H9 (cell line): ENCODE measurements at regions not wholly inside any gene's neighbourhood (a gene's known extent, or its start where the extent isn't known, plus 50 kb on each side); places are given as distances from the start of the nearest gene placed in this dataset.

Experiments
- DNase-seq: peaks from one replicate; pipeline ENCODE4 v3.0.0-alpha.2; 2017
- H2AFZ ChIP-seq: one replicate; pipeline ENCODE4 v1.6.1; 2013; ENCODE audit warnings: mild to moderate bottlenecking, low read length, control low read depth, moderate library complexity
- H2AK5ac ChIP-seq: 2 replicates; pipeline ENCODE4 v1.6.1; 2013; ENCODE audit warnings: low read length, control low read depth, mixed read lengths; ENCODE audit not compliant: insufficient read length
- H2BK120ac ChIP-seq: one replicate; pipeline ENCODE4 v1.6.1; 2013; ENCODE audit warnings: low read depth, mild to moderate bottlenecking, low read length, control low read depth, inconsistent platforms; ENCODE audit not compliant: poor library complexity, severe bottlenecking
- H2BK12ac ChIP-seq: 2 replicates; pipeline ENCODE4 v1.6.1; 2013; ENCODE audit warnings: low read length, control low read depth, mixed read lengths, low read depth; ENCODE audit not compliant: insufficient read length
- H2BK15ac ChIP-seq: 2 replicates; pipeline ENCODE4 v1.6.1; 2013; ENCODE audit warnings: low read depth, low read length, control low read depth
- H2BK20ac ChIP-seq: one replicate; pipeline ENCODE4 v1.6.1; 2013; ENCODE audit warnings: low read depth, mild to moderate bottlenecking, low read length, control low read depth, inconsistent platforms; ENCODE audit not compliant: poor library complexity, severe bottlenecking
- H2BK5ac ChIP-seq: 2 replicates; pipeline ENCODE4 v1.6.1; 2013; ENCODE audit warnings: low read length, control low read depth, mixed read lengths; ENCODE audit not compliant: insufficient read length
- H3K14ac ChIP-seq: 2 replicates; pipeline ENCODE4 v1.6.1; 2013; ENCODE audit warnings: low read length, control low read depth; ENCODE audit not compliant: insufficient read depth
- H3K18ac ChIP-seq: 2 replicates; pipeline ENCODE4 v1.6.1; 2013; ENCODE audit warnings: low read depth, mild to moderate bottlenecking, mixed read lengths, low read length, control low read depth; ENCODE audit not compliant: insufficient read length
- H3K23ac ChIP-seq: 2 replicates; pipeline ENCODE4 v1.6.1; 2013; ENCODE audit warnings: low read length, control low read depth, mixed read lengths, low read depth; ENCODE audit not compliant: insufficient read length
- H3K23me2 ChIP-seq: 2 replicates; pipeline ENCODE4 v1.6.1; 2013; ENCODE audit warnings: low read depth, mild to moderate bottlenecking, mixed read lengths, low read length, control low read depth; ENCODE audit not compliant: insufficient read length, poor library complexity, severe bottlenecking
- H3K27ac ChIP-seq: 2 replicates; pipeline ENCODE4 v1.5.1; 2013; ENCODE audit warnings: low read length, control low read depth, mixed read lengths, low read depth; ENCODE audit not compliant: insufficient read length
- H3K27me3 ChIP-seq: 2 replicates; pipeline ENCODE4 v1.6.1; 2013; ENCODE audit warnings: low read length, control low read depth, inconsistent platforms; ENCODE audit not compliant: insufficient read depth
- H3K4ac ChIP-seq: 2 replicates; pipeline ENCODE4 v1.6.1; 2013; ENCODE audit warnings: low read depth, mild to moderate bottlenecking, control low read depth, inconsistent platforms, low read length, moderate library complexity
- H3K4me1 ChIP-seq: 2 replicates; pipeline ENCODE4 v1.6.1; 2013; ENCODE audit warnings: low read length, control low read depth, inconsistent platforms; ENCODE audit not compliant: insufficient read depth
- H3K4me2 ChIP-seq: 2 replicates; pipeline ENCODE4 v1.6.1; 2013; ENCODE audit warnings: low read length, control low read depth, mixed read lengths; ENCODE audit not compliant: insufficient read length, insufficient read depth
- H3K56ac ChIP-seq: 2 replicates; pipeline ENCODE4 v1.6.1; 2013; ENCODE audit warnings: low read depth, mild to moderate bottlenecking, mixed read lengths, low read length, control low read depth; ENCODE audit not compliant: insufficient read length
- H3K79me1 ChIP-seq: 2 replicates; pipeline ENCODE4 v1.6.1; 2013; ENCODE audit warnings: low read depth, mild to moderate bottlenecking, moderate library complexity, low read length, control low read depth, inconsistent platforms; ENCODE audit not compliant: insufficient read depth, poor library complexity, severe bottlenecking
- H3K79me2 ChIP-seq: 2 replicates; pipeline ENCODE4 v1.6.1; 2013; ENCODE audit warnings: low read length, control low read depth, inconsistent platforms; ENCODE audit not compliant: insufficient read depth
- H3K9ac ChIP-seq: 2 replicates; pipeline ENCODE4 v1.6.1; 2013; ENCODE audit warnings: low read length, control low read depth, mixed read lengths; ENCODE audit not compliant: insufficient read length; ENCODE audit errors: extremely low read depth
- H3K9me3 ChIP-seq: one replicate; pipeline ENCODE4 v1.6.1; 2013; ENCODE audit warnings: low read depth, low read length, inconsistent platforms; ENCODE audit not compliant: control insufficient read depth
- H3T11ph ChIP-seq: one replicate; pipeline ENCODE4 v1.6.1; 2013; ENCODE audit warnings: mild to moderate bottlenecking, low read length, control low read depth, inconsistent platforms
- H4K20me1 ChIP-seq: one replicate; pipeline ENCODE4 v1.6.1; 2013; ENCODE audit not compliant: control insufficient read depth, insufficient read length, insufficient read depth
- H4K5ac ChIP-seq: 2 replicates; pipeline ENCODE4 v1.6.1; 2013; ENCODE audit warnings: low read depth, mild to moderate bottlenecking, mixed read lengths, low read length, control low read depth; ENCODE audit not compliant: insufficient read length
- H4K8ac ChIP-seq: replicated peaks from 2 replicates; pipeline ENCODE4 v1.6.1; 2013; ENCODE audit warnings: low read length, control low read depth, mixed read lengths, low read depth; ENCODE audit not compliant: insufficient read length
- H4K91ac ChIP-seq: 2 replicates; pipeline ENCODE4 v1.6.1; 2013; ENCODE audit warnings: low read depth, mild to moderate bottlenecking, moderate library complexity, mixed read lengths, low read length, control low read depth; ENCODE audit not compliant: insufficient read length
- H3K27ac Mint-ChIP-seq, 3 experiments: 2 replicates in 2 of 3; 3 replicates in 1 of 3; pipeline ENCODE4 v1.8.0; 2020 to 2021; ENCODE audit warnings: mixed read lengths in 3 of 3, mild to moderate bottlenecking in 1 of 3, moderate library complexity in 1 of 3
- H3K27me3 Mint-ChIP-seq: 2 replicates; pipeline ENCODE4 v1.8.0; 2021; ENCODE audit warnings: low read depth, mild to moderate bottlenecking, moderate library complexity, mixed read lengths
- H3K36me3 Mint-ChIP-seq, 3 experiments: 2 replicates in 2 of 3; 3 replicates in 1 of 3; pipeline ENCODE4 v1.8.0; 2020 to 2021; ENCODE audit warnings: low read depth in 3 of 3, mixed read lengths in 3 of 3; ENCODE audit not compliant: insufficient read depth in 1 of 3
- H3K4me1 Mint-ChIP-seq, 2 experiments: 2 replicates each; pipeline ENCODE4 v1.8.0; 2020; ENCODE audit warnings: mixed read lengths in 2 of 2
- H3K4me3 Mint-ChIP-seq, 2 experiments: 2 replicates in 1 of 2; 3 replicates in 1 of 2; pipeline ENCODE4 v1.8.0; 2020 to 2021; ENCODE audit warnings: mild to moderate bottlenecking in 2 of 2, mixed read lengths in 2 of 2, moderate library complexity in 1 of 2
- H3K9me3 Mint-ChIP-seq, 2 experiments: 2 replicates in 1 of 2; 3 replicates in 1 of 2; pipeline ENCODE4 v1.8.0; 2020; ENCODE audit warnings: mild to moderate bottlenecking in 2 of 2, mixed read lengths in 2 of 2, moderate library complexity in 1 of 2
- CTCF ChIP-seq: fragments of 200-600 bp; sonication (generic); conservative IDR thresholded peaks from 3 replicates; pipeline ENCODE4 v1.8.0; 2021; ENCODE audit warnings: antibody characterized with exemption, mild to moderate bottlenecking
- WGBS: extraction: QIAGEN DNeasy Blood & Tissue Kit; methylation state at CpG from one replicate; pipeline ENCODE4 v1.1.7; 2013; ENCODE audit warnings: missing lambda C conversion rate, low lambda C conversion rate, mixed read lengths; ENCODE audit not compliant: insufficient read length; ENCODE audit errors: extremely low coverage; 5-methylcytosine and 5-hydroxymethylcytosine counted together

DNA sequence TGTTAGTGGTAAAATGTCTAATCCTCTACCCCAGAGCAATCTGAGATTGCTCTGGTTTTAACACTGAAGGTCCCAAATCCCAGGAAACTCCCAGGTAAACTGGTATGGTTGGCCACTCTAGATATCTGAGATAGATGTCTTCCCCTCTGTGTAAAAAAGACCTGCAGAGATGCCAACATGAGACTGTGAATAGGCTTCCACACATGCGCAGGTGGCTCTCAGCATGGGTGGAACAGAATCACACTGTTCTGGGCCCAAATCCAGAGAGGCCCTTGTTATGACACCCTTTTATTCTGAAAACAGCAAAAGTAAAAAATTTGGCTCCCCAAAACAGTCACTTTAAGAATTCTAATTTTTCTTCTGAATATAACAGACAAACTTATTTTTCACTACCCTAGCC lies 88.7 kb upstream of the BMP5 start:
- no peaks in the 10 kb centered on the region for H3K4me1 Mint-ChIP-seq
- Histone ChIP-seq H3K79me2 (no peaks in the 10 kb centered on the region), H3K9me3 (no peaks in the 10 kb centered on the region), H2BK15ac (no peak overlapping the region), H3K27ac (no peak overlapping the region), H4K8ac (no peak overlapping the region), H3K4ac (no peak overlapping the region), H3K4me2 (no peak overlapping the region), H2AFZ (no peak overlapping the region), H3K56ac (no peak overlapping the region), H3K14ac (no peak overlapping the region), H3K23me2 (no peaks in the 10 kb centered on the region), H2AK5ac (no peak overlapping the region), H3K27me3 (no peaks in the 10 kb centered on the region), H3T11ph (no peak overlapping the region), H3K23ac (no peak overlapping the region), H3K79me1 (no peaks in the 10 kb centered on the region), H2BK120ac (no peak overlapping the region), H2BK12ac (no peak overlapping the region), H4K91ac (no peak overlapping the region), H3K4me1 (no peaks in the 10 kb centered on the region), H4K20me1 (no peaks in the 10 kb centered on the region), H2BK5ac (no peak overlapping the region), H3K18ac (no peak overlapping the region), H2BK20ac (no peak overlapping the region), H4K5ac (no peak overlapping the region), H3K9ac (no peak overlapping the region)
- TF ChIP-seq CTCF, result no peak
- no peaks in the 10 kb centered on the region for H3K27me3 Mint-ChIP-seq
- no CpG with 5 or more reads among the region's 1 CpG for WGBS
- no peaks in the 10 kb centered on the region; a peak in 1 of 7 replicates for H3K36me3 Mint-ChIP-seq
- no peak overlapping the region for H3K4me3 Mint-ChIP-seq
- DNase-seq, result no peak
- no peaks in the 10 kb centered on the region for H3K9me3 Mint-ChIP-seq
- H3K27ac Mint-ChIP-seq, result no peak overlapping the region
